GM18951 (cell line): ENCODE measurements at regions not wholly inside any gene's neighbourhood (a gene's known extent, or its start where the extent isn't known, plus 50 kb on each side); places are given as distances from the start of the nearest gene placed in this dataset.

Source experiments
- POLR2A ChIP-seq: IDR thresholded peaks from 4 replicates; pipeline ENCODE4 v1.6.1; 2011; ENCODE audit warnings: mild to moderate bottlenecking; ENCODE audit not compliant: insufficient read length, insufficient read depth; ENCODE audit errors: extremely low read depth
- in situ Hi-C: fragments of 300-500 bp; cut with MboI; formaldehyde crosslinking; loops from one replicate; pipeline ENCODE4 v1.12.0; 2022; ENCODE audit warnings: low sequenced_read_pairs, mixed read lengths, inconsistent platforms; ENCODE audit not compliant: unreplicated experiment

- in situ Hi-C loops = no loop called here
- TF ChIP-seq POLR2A = no peak
Measured at GRCh38 chr12:88767699-88768098, 187.4 kb upstream of the KITLG start.

GRCh38 chr12:88764781-88765480 is 184.7 kb upstream of the KITLG start:
- TF ChIP-seq POLR2A = no peak
- in situ Hi-C loops = no loop called here

GRCh38 chr12:88763536-88764100 is 183.3 kb upstream of the KITLG start:
- in situ Hi-C loops = no loop called here

GRCh38 chr12:88758176-88758575 is 177.9 kb upstream of the KITLG start:
- in situ Hi-C loops = no loop called here

More at GRCh38 chr12:88763536-88764100, 183.3 kb upstream of the KITLG start:
- TF ChIP-seq POLR2A = no peak

GRCh38 chr12:88756917-88757316 is 176.6 kb upstream of the KITLG start:
- in situ Hi-C loops = no loop called here
- TF ChIP-seq POLR2A = no peak

More at GRCh38 chr12:88758176-88758575, 177.9 kb upstream of the KITLG start:
- TF ChIP-seq POLR2A = no peak

GRCh38 chr12:88756153-88756552 is 175.9 kb upstream of the KITLG start:
- in situ Hi-C loops = no loop called here
- TF ChIP-seq POLR2A = no peak

- in situ Hi-C loops = no loop called here
- no peak for TF ChIP-seq POLR2A
Measured at GRCh38 chr12:88753707-88754106, 173.4 kb upstream of the KITLG start.

- in situ Hi-C loops = no loop called here
- no peak for TF ChIP-seq POLR2A
Measured at GRCh38 chr12:88753066-88753465, 172.8 kb upstream of the KITLG start.

- TF ChIP-seq POLR2A = no peak
- in situ Hi-C loops = no loop called here
Measured at GRCh38 chr12:88752183-88752582, 171.9 kb upstream of the KITLG start.

GRCh38 chr12:88750867-88751543 is 170.7 kb upstream of the KITLG start:
- TF ChIP-seq POLR2A = no peak
- in situ Hi-C loops = no loop called here

- in situ Hi-C loops = no loop called here
- no peak for TF ChIP-seq POLR2A
Measured at GRCh38 chr12:88746386-88746785, 166.1 kb upstream of the KITLG start.

GRCh38 chr12:88743946-88744685 is 163.8 kb upstream of the KITLG start:
- in situ Hi-C loops = no loop called here
- TF ChIP-seq POLR2A = no peak

GRCh38 chr12:88737838-88738472 is 157.7 kb upstream of the KITLG start:
- in situ Hi-C loops = no loop called here
- no peak for TF ChIP-seq POLR2A

GRCh38 chr12:88736031-88736430 is 155.8 kb upstream of the KITLG start:
- in situ Hi-C loops = no loop called here
- no peak for TF ChIP-seq POLR2A
